IPS DF 6.9 (cell line): ENCODE measurements at regions not wholly inside any gene's neighbourhood (a gene's known extent, or its start where the extent isn't known, plus 50 kb on each side); places are given as distances from the start of the nearest gene placed in this dataset.

ENCODE experiments used
- DNase-seq: peaks from one replicate; pipeline ENCODE4 v3.0.0-alpha.2; 2013; ENCODE audit warnings: low read depth, low spot score
- H3K27ac ChIP-seq: one replicate; pipeline ENCODE4 v1.5.1; 2013; ENCODE audit warnings: low read length, control low read depth
- H3K27me3 ChIP-seq: 2 replicates; pipeline ENCODE4 v1.6.1; 2013; ENCODE audit warnings: mild to moderate bottlenecking, low read length; ENCODE audit not compliant: control insufficient read depth, insufficient read depth
- H3K36me3 ChIP-seq: 2 replicates; pipeline ENCODE4 v1.6.1; 2013; ENCODE audit warnings: low read length; ENCODE audit not compliant: control insufficient read depth, insufficient read depth
- H3K4me1 ChIP-seq: 2 replicates; pipeline ENCODE4 v1.6.1; 2013; ENCODE audit warnings: low read length; ENCODE audit not compliant: control insufficient read depth, insufficient read depth
- H3K4me3 ChIP-seq: 2 replicates; pipeline ENCODE4 v1.5.1; 2013; ENCODE audit warnings: mild to moderate bottlenecking, low read length
- H3K9me3 ChIP-seq: 2 replicates; pipeline ENCODE4 v1.6.1; 2013; ENCODE audit warnings: low read length, inconsistent platforms; ENCODE audit not compliant: control insufficient read depth, insufficient read depth
- WGBS: extraction: QIAGEN DNeasy Blood & Tissue Kit; methylation state at CpG from one replicate; pipeline ENCODE4 v1.1.7; 2013; ENCODE audit warnings: mixed read lengths, missing lambda C conversion rate; ENCODE audit not compliant: insufficient read length, insufficient coverage; 5-methylcytosine and 5-hydroxymethylcytosine counted together

- no peaks in the 10 kb centered on the region for H3K36me3 ChIP-seq
- no peaks in the 10 kb centered on the region for H3K27me3 ChIP-seq
- no peak overlapping the region for H3K4me3 ChIP-seq
- H3K4me1 ChIP-seq, result no peaks in the 10 kb centered on the region
- no peak overlapping the region for H3K27ac ChIP-seq
- DNase-seq, result no peak
- H3K9me3 ChIP-seq, result peaks cover 6% of the 10 kb centered on the region
Measured at GRCh38 chr12:127696963-127697362, 570.0 kb upstream of the TMEM132C start.

DNA sequence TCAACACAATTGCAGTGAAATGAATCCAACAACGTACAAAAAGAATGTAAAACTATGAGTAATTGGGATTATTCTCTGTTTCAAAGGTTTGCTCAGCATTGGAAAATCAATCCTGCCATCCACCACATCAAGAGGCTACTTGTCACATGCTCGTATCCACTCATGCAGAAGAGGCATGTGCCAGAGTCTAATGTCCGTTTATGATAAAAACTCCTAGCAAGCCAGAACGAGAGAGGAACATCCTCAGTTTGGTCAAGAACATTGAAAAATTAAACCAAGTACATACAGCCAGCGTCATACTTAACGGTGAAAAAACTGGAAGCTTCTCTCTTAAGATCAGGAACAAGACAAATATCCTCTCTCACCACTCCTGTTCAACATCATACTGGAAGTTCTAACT is 563.9 kb upstream of the TMEM132C start:
- DNase-seq, result no peak
- no CpG with 5 or more reads among the region's 6 CpGs for WGBS

DNA sequence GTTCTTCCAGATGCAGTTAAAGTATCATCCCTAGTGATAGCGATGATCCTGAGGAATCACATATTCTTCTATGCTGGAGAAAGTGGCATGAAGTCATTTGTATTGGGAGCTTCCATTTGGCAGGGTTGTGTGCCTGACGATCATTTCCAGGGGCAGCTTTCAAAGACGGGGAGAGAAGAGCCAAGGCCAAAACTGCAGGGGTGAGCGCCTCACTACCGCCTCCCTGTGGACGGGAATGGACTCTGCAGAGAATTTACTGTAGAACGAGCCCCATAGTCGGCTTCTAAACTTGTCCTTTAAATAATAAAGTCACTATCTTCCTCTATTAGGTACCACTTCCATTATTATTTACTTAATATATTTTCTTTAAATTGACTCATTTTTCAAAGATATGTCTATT is 555.9 kb upstream of the TMEM132C start:
- Histone ChIP-seq H3K27me3 (no peaks in the 10 kb centered on the region), H3K27ac (no peak overlapping the region), H3K4me1 (no peaks in the 10 kb centered on the region), H3K9me3 (peaks cover 9% of the 10 kb centered on the region), H3K36me3 (no peaks in the 10 kb centered on the region), H3K4me3 (no peak overlapping the region)
- no CpG with 5 or more reads among the region's 8 CpGs for WGBS
- no peak for DNase-seq

More for the DNA sequence above, 563.9 kb upstream of the TMEM132C start:
- Histone ChIP-seq H3K27me3 (no peaks in the 10 kb centered on the region), H3K4me3 (no peak overlapping the region), H3K36me3 (no peaks in the 10 kb centered on the region), H3K27ac (no peak overlapping the region), H3K9me3 (peaks cover 10% of the 10 kb centered on the region), H3K4me1 (no peaks in the 10 kb centered on the region)

GRCh38 chr12:127712561-127712960 is 554.4 kb upstream of the TMEM132C start:
- no peak for DNase-seq
- no peak overlapping the region for H3K27ac ChIP-seq
- no peaks in the 10 kb centered on the region for H3K27me3 ChIP-seq
- no peaks in the 10 kb centered on the region for H3K36me3 ChIP-seq
- H3K4me3 ChIP-seq, result no peak overlapping the region
- peaks cover 8% of the 10 kb centered on the region for H3K9me3 ChIP-seq
- WGBS, result no CpG with 5 or more reads among the region's 2 CpGs
- H3K4me1 ChIP-seq, result no peaks in the 10 kb centered on the region

DNA sequence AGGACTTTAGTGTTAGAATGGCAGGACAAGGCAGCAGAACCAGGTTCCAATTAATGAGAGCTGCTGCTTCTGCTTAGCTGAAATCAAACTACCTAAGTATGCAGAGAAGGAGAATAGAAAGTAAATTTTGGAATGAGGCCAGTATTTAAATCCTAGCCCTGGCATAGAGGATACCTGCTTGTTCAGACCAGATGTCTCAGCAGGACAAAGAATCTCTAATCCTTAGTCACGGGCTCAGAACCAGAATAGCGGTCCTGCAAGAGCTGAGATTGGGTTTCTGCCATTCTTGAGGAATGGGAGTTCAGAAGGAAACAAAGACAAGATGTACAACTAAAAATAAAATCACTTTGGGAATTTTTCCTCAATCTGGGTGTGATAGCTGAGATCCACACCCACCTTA is 550.8 kb upstream of the TMEM132C start:
- no CpG with 5 or more reads among the region's 2 CpGs for WGBS
- Histone ChIP-seq H3K4me3 (no peak overlapping the region), H3K9me3 (peaks cover 1% of the 10 kb centered on the region; the same call in 1 of the 2 replicates), H3K36me3 (no peaks in the 10 kb centered on the region), H3K27me3 (no peaks in the 10 kb centered on the region), H3K4me1 (no peaks in the 10 kb centered on the region), H3K27ac (no peak overlapping the region)
- no peak for DNase-seq

DNA sequence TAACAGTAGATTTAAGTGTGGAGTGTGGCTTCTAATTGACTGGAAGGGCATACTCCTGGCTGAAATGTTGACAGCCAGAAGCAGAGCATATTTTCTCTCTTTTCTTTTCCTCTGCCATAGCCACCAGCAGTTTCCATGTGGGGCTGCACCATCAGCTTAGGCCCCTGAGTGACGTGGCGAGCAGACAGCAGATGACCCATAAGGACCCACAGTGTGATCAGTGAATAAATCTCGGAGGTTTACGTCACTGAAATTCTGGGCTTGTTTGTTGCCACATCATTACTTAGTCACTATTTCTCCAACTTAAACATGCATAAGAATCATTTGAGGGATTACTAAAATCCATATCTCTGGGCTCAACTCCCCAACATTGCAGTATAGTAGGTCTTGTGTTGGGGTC is 549.7 kb upstream of the TMEM132C start:
- no peak for DNase-seq
- WGBS, result no CpG with 5 or more reads among the region's 4 CpGs
- Histone ChIP-seq H3K9me3 (peaks cover 3% of the 10 kb centered on the region), H3K36me3 (no peaks in the 10 kb centered on the region), H3K27me3 (no peaks in the 10 kb centered on the region), H3K4me3 (no peak overlapping the region), H3K27ac (no peak overlapping the region), H3K4me1 (no peaks in the 10 kb centered on the region)

DNA sequence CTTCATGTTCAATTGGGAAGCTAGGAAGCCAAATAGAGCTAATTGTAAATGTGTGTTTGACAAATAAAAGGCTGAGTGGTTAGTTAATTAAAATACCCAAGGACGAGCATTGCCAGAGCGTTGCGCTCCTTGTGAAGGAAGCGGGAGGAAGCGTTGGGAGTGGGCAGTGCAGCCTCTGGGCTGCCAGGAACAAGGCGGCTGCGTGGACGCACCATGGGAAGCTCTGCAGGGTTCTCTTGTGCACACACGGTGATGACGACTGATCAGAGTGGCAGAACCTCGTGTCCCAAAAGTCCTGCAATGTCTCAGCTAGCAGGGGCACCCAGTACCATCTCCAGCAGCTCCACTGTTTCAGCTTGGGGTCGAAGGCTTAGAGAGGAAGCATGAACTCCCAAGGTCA is 546.6 kb upstream of the TMEM132C start:
- no peak for DNase-seq
- Histone ChIP-seq H3K27ac (no peak overlapping the region), H3K36me3 (no peaks in the 10 kb centered on the region), H3K9me3 (peaks cover 5% of the 10 kb centered on the region), H3K4me3 (no peak overlapping the region), H3K27me3 (no peaks in the 10 kb centered on the region), H3K4me1 (no peaks in the 10 kb centered on the region)
- no CpG with 5 or more reads among the region's 12 CpGs for WGBS

DNA sequence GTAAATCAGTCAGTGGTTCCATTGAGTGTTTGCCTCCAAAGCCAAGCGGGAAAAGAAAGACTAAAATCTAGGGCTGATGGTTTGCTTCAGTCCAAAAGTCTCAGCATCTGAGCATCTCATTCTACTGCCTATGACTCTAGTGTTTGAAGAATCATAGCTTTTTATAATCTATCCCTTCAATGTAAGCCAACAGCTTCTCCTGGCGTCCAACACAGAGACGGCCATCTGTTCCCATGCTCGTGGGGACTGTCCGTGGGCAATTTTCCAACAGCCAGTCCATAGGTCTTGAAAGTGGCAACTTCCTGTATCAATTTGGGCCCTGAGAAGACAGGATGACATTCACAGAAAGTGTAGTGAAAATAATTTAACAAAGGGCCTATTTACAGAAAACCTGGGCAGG is 544.4 kb upstream of the TMEM132C start:
- no CpG with 5 or more reads among the region's 5 CpGs for WGBS
- no peak for DNase-seq
- no peak overlapping the region for H3K4me3 ChIP-seq
- H3K9me3 ChIP-seq, result peaks cover 8% of the 10 kb centered on the region
- H3K27me3 ChIP-seq, result no peaks in the 10 kb centered on the region
- H3K36me3 ChIP-seq, result no peaks in the 10 kb centered on the region
- no peaks in the 10 kb centered on the region for H3K4me1 ChIP-seq
- H3K27ac ChIP-seq, result no peak overlapping the region

DNA sequence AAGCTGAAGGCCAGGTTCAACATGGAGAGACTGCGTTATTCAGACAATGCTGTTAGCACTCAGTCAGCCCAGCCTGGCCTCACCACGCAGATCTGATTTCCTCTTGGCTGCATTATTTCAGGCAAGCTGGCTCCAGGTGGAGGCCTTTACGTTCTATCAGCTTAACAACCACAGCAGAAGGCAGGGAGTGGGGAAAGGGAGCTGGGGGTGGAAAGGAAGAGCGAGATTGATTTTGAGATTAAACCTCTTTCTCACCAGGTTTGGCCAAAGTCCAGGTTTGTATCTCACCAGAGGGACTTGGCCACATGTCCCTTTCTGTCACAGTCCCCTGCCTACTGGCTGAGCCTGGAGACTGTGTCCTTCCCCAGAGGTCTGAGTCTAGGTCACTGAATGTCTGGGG is 543.7 kb upstream of the TMEM132C start:
- Histone ChIP-seq H3K36me3 (no peaks in the 10 kb centered on the region), H3K27me3 (no peaks in the 10 kb centered on the region), H3K4me3 (no peak overlapping the region), H3K27ac (no peak overlapping the region), H3K4me1 (no peaks in the 10 kb centered on the region), H3K9me3 (peaks cover 8% of the 10 kb centered on the region)
- DNase-seq, result no peak
- WGBS, result no CpG with 5 or more reads among the region's 4 CpGs

DNA sequence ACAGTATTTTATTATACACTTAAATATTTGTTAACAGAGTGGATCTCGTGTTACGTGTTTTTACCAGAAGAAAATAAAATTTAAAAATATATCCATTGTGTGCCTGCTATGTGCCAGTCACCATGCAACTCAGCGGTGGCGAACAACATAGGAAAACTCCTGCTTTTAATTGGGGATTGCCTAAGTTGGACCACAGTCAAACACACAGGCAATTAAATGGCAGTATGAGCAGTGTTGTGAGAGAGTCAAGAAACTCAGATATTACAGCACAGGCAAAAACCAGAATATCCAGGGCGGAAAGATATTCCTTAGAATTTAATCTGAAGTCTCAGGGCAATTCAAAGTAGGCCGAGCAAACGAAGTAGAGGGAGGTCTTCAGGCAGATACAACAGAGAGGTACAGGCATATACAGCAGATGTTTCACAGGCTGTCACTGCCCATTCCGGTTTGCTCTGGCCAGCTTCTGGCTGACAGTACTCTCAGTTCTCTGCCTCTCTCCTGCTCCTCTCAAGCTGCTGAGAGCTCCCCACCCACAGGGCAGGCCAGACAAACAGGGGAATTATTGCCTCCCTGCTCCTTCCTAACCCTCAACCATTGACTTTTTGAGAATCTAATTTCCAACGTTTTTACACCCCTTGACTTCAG is 540.2 kb upstream of the TMEM132C start:
- Histone ChIP-seq H3K27ac (no peak overlapping the region), H3K9me3 (peaks cover 10% of the 10 kb centered on the region), H3K36me3 (no peaks in the 10 kb centered on the region), H3K27me3 (no peaks in the 10 kb centered on the region), H3K4me3 (no peak overlapping the region), H3K4me1 (no peaks in the 10 kb centered on the region)
- no CpG with 5 or more reads among the region's 9 CpGs for WGBS
- no peak for DNase-seq

GRCh38 chr12:127728285-127728684 is 538.7 kb upstream of the TMEM132C start:
- Histone ChIP-seq H3K4me1 (no peaks in the 10 kb centered on the region), H3K4me3 (no peak overlapping the region), H3K9me3 (peaks cover 5% of the 10 kb centered on the region), H3K27ac (no peak overlapping the region), H3K36me3 (no peaks in the 10 kb centered on the region), H3K27me3 (no peaks in the 10 kb centered on the region)
- no CpG with 5 or more reads among the region's 3 CpGs for WGBS
- no peak for DNase-seq
